ENCODE measurements at regions not wholly inside any gene's neighbourhood (a gene's known extent, or its start where the extent isn't known, plus 50 kb on each side); places are given as distances from the start of the nearest gene placed in this dataset.

GRCh38 chr2:9777081-9777480 lies 66.2 kb upstream of the TAF1B start:
- TF ChIP-seq CTCF (IDR thresholded peaks at IDR 0.05) (no peak), POLR2AphosphoS5 (IDR thresholded peaks at IDR 0.05) (no peak), POLR2A (IDR thresholded peaks at IDR 0.05) (no peak), EP300 (IDR thresholded peaks at IDR 0.05) (no peak)

Measured in stomach (tissue), 4 donors.